Astrocyte of the cerebellum (primary cell): ENCODE measurements at regions not wholly inside any gene's neighbourhood (a gene's known extent, or its start where the extent isn't known, plus 50 kb on each side); places are given as distances from the start of the nearest gene placed in this dataset.

ENCODE experiments used
- DNase-seq: peaks from one replicate; pipeline ENCODE4 v3.0.0-alpha.2; 2011; ENCODE audit warnings: low read depth
- H3K4me3 ChIP-seq: 2 replicates; pipeline ENCODE4 v1.5.1; 2011; ENCODE audit warnings: mild to moderate bottlenecking, low read depth, low read length, moderate library complexity
- CTCF ChIP-seq: IDR thresholded peaks from 2 replicates; pipeline ENCODE4 v1.5.1; 2012; ENCODE audit warnings: low read length, low read depth, moderate library complexity, mild to moderate bottlenecking; ENCODE audit errors: missing control alignments
- in situ Hi-C: cut with HindIII; loops from 2 replicates; pipeline ENCODE4 v1.10.0; 2017; ENCODE audit warnings: low sequenced_read_pairs

- H3K4me3 ChIP-seq = no peak overlapping the region
- in situ Hi-C loops = no loop called here
- no peak for DNase-seq
- no peak for TF ChIP-seq CTCF
Measured at GRCh38 chr4:10289538-10289906, 167.7 kb downstream of the ZNF518B start.

GRCh38 chr4:10288830-10289537 is 168.2 kb downstream of the ZNF518B start:
- no peak overlapping the region for H3K4me3 ChIP-seq
- in situ Hi-C loops = no loop called here
- no peak for TF ChIP-seq CTCF
- no peak for DNase-seq

- in situ Hi-C loops = no loop called here
- TF ChIP-seq CTCF = no peak
- no peak for DNase-seq
- H3K4me3 ChIP-seq = no peak overlapping the region
Measured at GRCh38 chr4:10285028-10285427, 168.4 kb upstream of the WDR1 start.

- DNase-seq = no peak
- TF ChIP-seq CTCF = no peak
- no peak overlapping the region for H3K4me3 ChIP-seq
- in situ Hi-C loops = no loop called here
Measured at GRCh38 chr4:10283761-10284160, 167.2 kb upstream of the WDR1 start.

GRCh38 chr4:10281996-10282395 is 165.4 kb upstream of the WDR1 start:
- H3K4me3 ChIP-seq = no peak overlapping the region
- no peak for TF ChIP-seq CTCF
- DNase-seq = no peak
- in situ Hi-C loops = no loop called here

- no peak for TF ChIP-seq CTCF
- in situ Hi-C loops = no loop called here
- DNase-seq = no peak
- no peak overlapping the region for H3K4me3 ChIP-seq
Measured at GRCh38 chr4:10279261-10279660, 162.7 kb upstream of the WDR1 start.

GRCh38 chr4:10278071-10278470 is 161.5 kb upstream of the WDR1 start:
- no peak overlapping the region for H3K4me3 ChIP-seq
- TF ChIP-seq CTCF = no peak
- DNase-seq = no peak
- in situ Hi-C loops = no loop called here
